GM18502 (cell line): ENCODE measurements at regions not wholly inside any gene's neighbourhood (a gene's known extent, or its start where the extent isn't known, plus 50 kb on each side); places are given as distances from the start of the nearest gene placed in this dataset.
"Not testable (repeated sequence)": the region's sequence is repeated elsewhere in the genome, so short reads cannot be mapped to it uniquely, and the experiment has no call there.

Source experiments
- ATAC-seq: cut with Tn5 transposase; IDR thresholded peaks from one replicate; pipeline ENCODE4 v1.9.1; 2021; ENCODE audit warnings: mild to moderate bottlenecking; ENCODE audit not compliant: unreplicated experiment, poor library complexity

DNA sequence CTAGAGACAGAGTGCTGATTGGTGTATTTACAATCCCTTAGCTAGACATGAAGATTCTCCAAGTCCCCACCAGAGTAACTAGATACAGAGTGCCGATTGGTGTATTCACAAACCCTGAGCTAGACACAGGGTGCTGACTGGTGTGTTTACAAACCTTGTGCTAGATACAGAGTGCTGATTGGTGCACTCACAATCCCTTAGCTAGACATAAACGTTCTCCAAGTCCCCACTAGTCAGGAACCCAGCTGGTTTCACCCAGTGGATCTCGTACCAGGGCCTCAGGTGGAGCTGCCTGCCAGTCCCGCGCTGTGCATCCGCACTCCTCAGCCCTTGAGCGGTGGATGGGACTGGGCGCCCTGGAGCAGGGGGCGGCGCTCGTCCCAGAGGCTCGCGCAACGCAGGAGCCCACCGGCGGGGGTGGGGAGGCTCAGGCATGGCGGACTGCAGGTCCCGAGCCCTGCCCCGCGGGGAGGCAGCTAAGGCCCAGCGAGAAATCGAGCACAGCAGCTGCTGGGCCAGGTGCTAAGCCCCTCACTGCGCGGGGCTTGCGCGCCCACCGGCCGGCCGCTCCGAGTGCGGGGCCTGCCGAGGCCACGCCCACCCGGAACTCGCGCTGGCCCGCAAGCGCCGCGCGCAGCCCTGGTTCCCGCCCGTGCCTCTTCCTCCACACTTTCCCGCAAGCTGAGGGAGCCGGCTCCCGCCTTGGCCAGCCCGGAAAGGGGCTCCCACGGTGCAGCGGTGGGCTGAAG is 204.0 kb upstream of the SLITRK1 start:
- ATAC-seq, result not testable (repeated sequence)

DNA sequence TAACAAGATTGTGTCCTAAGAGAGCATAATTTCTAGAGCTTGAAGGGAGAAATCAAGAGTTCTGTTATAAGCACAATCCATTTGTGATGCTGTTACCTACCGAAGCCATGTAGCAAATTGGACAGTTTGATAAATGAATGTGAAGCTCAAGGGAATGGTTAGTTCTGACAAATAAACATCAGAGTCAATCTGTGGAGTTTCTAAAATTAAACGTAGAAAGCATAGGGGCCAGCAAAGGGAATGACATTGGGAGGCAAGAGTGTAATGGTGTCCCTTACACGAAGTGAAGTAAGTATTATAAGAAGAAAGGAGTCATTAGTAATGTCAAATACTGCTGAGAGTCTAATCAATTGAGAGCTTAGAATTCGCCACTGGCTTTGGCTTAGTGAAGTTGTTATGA is 200.2 kb upstream of the SLITRK1 start:
- no peak for ATAC-seq

DNA sequence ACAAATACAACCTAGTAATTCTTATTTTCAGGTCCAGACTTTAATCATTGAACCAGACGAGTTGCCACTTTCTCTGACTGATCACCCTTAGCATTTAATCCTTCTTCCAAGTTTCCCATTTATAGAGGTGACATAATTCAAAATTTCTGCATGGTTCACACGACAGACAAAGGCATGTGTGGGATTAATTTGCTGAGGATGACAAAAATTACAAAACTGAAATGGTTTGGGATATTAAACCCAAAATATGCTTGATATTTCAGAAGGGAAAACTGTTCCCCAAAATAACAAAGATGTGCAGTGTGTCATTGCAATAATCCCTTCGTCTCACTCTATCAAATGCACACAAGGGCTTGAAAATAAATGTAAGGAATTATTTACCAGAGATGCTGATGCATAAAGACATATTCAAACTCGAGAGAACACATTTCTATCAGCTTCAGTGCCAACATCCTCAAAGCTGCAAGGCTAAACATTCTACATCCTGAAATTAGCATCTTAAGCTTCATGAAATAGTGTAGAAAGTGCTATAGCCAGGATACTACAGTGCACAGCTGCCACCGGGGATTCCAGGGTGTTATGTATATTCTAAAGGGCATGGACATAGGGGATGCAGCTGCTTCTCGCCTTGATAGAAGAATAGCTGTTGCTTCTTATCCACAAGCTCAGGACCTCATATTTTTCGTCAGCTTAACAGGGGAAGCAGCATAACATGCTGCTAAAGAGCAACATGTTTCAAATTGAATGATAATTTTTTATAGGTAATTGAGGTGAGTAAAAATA is 198.7 kb upstream of the SLITRK1 start:
- no peak for ATAC-seq

DNA sequence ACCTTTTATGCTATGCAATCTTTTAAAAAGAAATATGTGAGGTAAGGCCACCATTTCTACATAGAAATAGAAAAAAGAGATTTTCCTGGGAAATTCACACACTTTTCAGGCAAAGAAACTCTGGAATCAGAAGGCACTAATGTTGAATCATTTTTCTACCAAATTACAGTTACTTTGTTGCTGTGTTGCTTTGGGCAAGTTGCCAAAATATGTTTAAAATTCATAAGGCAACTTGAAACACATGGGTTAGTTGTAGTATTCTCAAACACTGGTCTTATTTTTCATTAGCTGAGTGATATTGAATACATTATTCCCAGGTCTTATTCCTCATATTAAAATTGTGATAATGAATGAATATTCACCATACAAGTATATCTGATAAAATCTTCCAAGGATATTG is 195.0 kb upstream of the SLITRK1 start:
- no peak for ATAC-seq

DNA sequence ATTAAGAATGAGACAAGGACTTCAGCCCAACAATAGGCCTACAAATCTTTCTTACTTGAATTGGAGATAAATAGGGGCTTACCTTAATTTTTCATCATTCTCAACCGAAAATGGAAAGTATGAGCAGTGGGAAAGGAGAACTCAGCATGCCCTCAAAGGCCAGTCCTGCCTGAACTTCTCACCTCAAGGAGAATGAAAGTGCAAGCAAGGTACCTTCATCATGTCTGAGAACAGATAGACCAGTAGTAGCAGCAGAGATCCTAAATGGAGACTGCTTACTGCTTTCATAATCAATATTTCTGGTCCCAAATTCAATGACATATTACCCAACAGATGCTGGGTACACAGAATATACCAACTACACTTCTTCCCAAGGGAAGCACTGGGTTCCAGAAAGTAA is 194.0 kb upstream of the SLITRK1 start:
- ATAC-seq, result no peak

DNA sequence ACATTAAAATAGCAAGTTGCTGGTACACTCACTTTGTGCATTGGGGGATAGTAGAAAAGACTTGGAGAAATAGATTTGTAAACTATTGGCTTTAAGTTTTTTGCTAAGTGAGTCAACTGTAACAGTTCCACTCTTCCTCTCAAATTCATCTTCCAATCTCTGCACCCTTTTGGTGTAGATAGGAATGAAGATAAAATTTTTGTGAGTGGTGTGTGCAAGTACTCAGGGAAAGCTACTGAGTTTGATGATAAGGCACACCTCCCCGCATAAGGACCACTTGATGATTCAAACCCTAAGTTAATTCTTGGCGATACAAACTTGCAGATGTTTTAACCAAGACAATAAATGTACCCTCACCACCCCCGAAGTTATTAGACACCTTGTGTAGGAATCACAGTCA is 168.3 kb upstream of the SLITRK1 start:
- ATAC-seq, result no peak

DNA sequence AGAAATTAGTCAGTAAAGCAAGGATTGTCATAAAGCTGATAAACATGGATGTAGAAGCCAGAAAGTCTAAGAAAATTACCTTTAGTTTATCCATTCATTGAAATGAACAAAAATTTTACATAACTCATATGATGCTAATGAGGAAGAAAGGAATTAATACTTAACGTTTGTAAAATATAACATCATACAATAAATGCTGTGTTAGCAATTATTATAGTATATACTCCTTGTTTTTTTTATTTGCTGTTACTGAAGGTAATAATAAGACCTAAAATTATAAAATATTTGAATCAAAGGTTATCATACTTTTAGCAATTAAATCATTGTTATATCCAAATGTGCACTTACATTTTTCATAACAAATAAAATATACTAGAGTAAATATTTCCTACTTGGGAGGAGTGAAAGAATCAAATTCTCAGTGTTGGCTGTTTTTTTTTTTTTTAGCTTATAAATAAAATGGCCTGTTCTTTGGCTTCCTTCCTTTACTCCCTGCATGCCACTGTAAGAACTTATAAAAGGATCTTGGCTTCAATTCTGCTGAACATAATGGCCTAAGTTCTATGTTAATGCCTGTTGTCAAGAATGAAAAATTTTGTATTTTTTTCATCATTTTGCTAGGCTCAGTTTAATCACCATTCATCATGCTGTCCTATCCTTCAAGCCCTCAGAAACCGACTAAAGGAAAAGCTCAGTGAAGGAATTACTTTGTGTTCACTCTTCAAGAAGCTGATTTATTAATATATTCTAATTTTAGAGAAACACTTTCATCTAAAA is 167.4 kb upstream of the SLITRK1 start:
- ATAC-seq, result no peak

DNA sequence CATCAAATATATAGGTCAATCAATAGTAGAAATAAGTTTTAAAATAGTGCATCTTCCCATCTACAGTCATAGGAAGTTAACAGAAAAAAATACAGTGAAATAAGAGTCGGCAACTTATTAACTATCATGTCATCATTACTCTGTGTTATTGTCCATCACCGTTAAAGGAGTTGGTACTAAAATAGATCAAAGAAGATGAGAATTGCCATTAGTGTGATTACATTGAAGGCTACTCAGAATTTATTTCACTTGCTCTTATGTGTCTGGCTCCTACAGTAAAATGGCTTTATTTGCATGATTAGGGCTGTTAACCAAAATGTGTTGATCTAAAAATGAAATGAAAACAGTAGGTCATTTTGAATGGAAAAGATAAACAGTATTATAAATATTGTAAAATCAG is 162.5 kb upstream of the SLITRK1 start:
- ATAC-seq, result no peak

DNA sequence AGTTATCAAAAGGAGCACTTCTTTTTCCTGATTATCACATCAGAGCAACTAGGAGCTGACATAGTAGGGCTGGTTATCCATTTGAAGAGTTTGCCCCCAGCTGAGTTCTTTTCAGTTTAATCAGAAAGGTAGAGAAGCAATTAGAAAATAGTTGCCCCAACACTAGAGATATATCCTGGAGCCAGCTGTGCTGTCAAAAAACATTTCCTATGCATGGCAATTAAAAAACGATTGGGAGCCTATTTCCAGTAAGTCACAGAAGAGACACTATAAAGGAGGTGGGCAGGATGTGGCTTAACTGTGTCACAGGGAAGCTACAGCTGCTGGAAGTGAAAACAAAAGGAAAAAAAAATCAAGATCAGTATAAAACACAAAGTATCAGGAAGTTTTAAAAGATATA is 155.7 kb upstream of the SLITRK1 start:
- ATAC-seq, result no peak

DNA sequence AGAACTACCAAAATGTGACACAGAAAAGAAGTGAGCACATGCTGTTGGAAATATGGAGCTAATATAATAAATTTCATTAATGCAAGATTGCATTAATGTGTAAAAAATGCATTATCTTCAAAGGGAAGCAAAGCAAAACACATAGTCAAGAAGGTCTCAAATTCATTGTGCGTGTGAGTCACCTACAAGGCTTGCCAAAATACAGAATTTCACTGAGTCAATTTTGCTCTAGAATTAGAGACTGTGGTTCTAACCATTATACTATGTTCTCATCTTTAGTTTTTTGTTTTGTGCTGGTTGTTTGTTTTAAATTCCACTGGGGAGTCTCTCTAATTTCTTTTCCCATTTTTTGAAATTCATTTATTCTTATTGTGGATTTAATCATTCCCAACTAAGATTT is 149.8 kb upstream of the SLITRK1 start:
- no peak for ATAC-seq

DNA sequence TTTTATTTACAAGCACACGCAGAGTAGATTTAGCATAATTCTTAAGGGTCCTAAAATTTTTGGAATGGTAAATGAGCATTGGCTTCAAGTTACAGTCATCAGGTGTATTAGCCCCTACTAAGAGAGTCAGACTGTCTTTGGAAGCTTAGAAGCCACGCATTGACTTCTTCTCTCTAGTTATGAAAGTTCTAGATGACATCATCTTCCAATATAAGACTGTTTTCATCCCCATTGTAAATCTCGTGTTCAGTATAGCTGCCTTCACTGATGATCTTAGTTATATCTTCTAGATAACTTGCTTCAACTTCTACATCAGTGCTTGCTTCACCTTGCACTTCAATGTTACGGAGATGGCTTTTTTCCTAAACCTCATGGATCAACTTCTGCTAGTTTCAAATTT is 148.8 kb upstream of the SLITRK1 start:
- no peak for ATAC-seq

DNA sequence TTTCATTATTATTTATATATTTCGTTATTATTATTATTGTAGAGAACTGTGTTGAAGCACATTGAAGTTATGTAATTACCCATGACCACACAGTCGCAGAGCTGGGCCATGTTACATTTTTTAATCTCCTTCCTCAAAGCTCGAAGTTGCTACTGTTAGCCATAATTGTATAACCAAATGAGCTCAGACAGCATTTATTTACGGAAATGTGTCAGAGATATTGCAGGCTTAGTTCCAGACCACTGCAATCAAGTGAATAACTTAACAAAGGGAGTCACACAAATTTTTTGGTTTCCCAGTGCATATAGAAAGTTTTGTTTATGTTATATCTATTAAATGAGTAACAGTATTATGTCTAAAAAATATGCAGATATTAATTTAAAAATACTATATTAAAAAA is 147.1 kb upstream of the SLITRK1 start:
- ATAC-seq, result no peak

DNA sequence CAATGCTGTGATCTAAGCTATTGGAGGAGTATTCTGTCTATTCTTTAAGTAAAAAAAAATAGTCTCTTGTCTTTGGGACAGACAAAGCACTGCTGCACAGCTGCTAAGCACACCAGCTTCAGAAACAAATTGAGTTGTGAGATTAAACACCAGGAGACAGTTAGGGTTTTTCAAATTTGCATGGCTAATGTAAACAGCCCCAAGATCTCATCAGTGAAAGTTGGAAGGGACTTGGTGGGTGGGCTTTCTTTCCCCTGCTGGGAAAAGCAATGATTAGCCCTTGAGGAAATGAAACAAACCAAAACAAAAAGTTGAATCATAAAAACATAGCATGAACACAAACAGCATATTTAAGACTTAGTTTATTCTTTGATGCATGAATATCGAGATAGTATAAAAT is 143.6 kb upstream of the SLITRK1 start:
- no peak for ATAC-seq

DNA sequence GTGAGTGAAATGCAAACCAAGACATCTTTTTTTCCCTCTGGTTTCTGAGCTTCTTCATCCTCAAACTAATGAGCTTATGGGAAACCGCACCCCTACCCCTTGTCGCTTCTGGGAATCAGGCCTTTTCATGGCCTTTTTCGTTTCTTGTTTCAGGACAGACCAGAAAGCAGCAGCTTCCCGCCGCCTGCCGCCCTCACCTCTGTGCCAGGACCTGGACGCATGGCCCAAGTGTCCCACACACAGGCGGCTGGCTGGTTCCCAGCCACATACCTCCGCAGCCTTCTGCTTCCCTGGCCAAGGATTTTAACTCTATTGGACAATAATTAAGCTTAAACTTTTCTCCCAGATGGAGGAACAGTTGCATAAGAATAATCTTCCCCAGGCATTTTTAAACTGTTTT is 114.1 kb upstream of the SLITRK1 start:
- no peak for ATAC-seq

DNA sequence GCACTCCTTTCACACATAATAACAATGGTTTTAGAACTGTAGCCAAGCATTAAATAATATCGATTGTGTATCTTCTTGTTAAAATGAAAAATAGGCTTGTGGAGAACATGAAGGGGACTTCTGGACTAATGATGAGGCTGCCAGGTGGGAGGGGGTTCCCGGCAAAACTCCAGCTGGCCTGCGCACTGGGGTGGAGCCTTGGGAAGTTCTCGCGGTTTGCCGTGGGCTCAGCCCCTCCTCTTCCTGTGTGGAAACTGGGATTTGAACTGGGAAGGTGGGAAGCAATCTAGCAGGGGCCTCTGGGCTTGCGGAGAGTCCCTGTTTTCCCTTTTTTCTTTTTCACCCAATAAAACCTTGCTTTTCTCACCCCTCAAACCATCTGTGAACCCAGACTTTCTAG is 113.7 kb upstream of the SLITRK1 start:
- ATAC-seq, result no peak

DNA sequence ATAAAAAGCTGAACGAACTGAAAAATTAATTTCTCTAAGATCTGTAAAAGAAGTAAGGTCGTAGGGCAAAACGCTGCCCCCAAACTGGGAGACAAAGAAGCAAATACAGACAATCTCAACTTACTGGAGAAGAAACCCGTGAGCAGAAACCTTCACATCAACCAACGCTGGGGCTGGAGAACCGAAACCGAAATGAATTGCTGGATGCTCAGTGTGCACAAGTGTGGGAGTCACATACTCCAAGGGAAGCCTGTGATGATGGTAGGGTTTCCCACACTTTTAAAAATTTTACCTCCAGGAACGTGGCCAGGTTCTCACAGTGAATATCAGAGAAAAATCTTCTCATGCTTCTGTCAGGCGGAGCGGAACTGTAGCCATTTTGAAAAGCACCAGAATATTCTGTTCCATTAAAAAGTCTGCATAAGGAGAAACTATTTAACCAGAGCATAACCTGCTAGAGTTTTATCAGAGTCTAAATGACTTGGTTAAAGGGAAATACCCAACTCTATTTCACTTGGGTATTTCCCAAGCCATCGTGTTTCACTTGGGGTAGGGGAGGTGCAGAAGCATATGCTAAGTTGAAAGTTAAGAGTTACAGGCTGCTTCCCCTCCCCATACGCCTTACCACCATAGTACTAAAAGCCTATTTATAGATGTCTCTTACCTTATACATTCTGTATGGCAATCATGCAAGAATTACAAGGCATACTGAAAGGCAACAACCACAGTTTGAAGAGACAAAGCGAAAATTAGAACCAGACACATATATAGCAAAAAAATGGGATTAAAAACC is 110.5 kb upstream of the SLITRK1 start:
- no peak for ATAC-seq

DNA sequence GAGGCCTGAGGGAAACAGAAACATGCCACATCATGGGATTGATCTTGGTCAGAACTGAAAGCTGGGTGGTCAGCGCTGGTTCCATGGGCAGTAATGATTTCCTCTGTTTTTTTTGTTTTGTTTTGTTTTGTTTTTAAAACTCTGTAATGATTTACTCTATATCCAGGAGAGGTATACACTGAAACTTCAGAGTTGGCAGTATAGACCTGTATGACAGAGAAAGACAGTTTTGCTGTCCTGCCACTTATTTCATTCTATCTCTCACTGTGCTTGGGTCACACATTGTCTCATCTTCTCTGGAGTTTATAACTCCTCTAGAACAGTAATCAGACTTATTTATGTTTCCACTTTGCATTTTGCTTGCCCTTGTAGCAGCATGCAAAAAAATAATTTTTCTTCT is 105.1 kb upstream of the SLITRK1 start:
- ATAC-seq, result no peak

DNA sequence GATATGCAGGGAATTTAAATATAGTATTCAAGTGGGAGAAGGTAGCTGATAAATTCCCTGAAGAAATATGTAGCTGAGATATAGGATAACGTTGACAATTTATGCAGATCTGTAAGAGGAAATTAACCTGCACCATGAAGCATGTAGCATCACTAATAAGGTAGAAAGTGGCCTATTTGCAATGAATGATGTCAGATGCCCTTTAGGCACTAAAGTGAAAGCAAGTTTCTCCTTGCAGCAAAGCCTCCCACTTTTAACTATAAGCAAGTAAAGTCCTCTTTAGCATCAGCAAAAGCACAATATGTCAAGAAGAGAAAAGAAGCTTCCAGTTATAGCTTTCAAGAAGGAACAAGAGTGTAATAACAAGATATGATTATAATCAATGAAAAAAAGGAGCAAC is 102.5 kb upstream of the SLITRK1 start:
- ATAC-seq, result no peak

DNA sequence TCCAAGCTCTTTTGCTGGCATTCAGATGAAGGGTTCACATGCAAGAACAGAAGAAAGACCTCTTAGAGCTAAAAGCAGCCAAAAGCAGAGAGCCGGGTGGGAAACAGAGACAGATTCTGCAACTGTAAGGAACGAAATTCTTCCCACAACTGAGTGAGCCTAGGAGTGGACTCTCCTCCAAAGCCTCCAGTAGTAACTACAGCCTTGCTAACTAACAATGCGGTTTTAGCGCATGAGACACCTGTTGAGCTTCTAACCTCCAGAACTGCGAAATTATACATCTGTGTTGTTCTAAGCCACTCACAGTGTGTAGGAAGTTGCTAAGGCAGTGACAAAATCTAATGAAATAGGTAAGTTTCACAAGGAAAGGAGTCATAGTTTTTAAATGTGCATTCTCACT is 98.1 kb upstream of the SLITRK1 start:
- ATAC-seq, result no peak

DNA sequence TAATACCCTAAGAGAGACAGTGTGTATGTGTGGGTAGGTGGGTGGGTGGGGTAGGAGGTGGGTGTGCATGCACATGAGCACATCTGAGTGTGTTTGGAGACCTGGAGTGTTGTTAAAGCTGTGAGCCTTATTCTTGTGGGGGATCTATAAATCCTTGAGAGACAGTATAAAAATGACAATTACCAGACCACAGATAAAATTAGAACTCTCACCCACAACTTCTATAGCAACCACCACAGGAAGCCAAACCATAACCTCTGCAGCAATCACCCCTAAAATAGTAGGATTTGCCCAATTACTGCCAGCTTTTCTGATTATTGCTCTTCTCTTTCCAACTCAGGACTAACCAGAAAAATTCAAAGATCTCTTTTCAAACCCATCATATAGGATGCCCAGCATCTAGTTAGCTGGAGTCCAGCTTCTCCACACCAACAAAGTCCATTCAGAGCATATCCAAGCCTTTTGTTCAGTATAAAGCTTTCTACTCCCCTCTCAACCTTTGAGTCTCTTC is 93.4 kb upstream of the SLITRK1 start:
- no peak for ATAC-seq
